SK-N-SH (cell line): ENCODE measurements at regions not wholly inside any gene's neighbourhood (a gene's known extent, or its start where the extent isn't known, plus 50 kb on each side); places are given as distances from the start of the nearest gene placed in this dataset.

ENCODE experiments used
- CTCF ChIA-PET: fragments of 300-600, 350-600 bp; formaldehyde crosslinking; extraction: SDS; loops from one replicate; lab custom pipeline; 2021; lab: Yijun Ruan, JAX
- POLR2A ChIA-PET: fragments of 350-600 bp; sonication (Branson Sonifier 250); formaldehyde crosslinking; extraction: SDS; loops from one replicate; lab custom pipeline; 2020; ENCODE audit warnings: antibody characterized with exemption, inconsistent platforms; lab: Yijun Ruan, JAX
- DNase-seq: peaks from one replicate; pipeline ENCODE4 v3.0.0; 2012
- H2AFZ ChIP-seq: fragments of 200-600 bp; sonication (generic); 2 replicates; pipeline ENCODE4 v1.8.1; 2016; ENCODE audit warnings: antibody characterized with exemption, mild to moderate bottlenecking, low read depth
- H3F3A ChIP-seq: fragments of 200-600 bp; sonication (generic); replicated peaks from 2 replicates; pipeline ENCODE3; 2016; ENCODE audit warnings: antibody characterized with exemption, mild to moderate bottlenecking; ENCODE audit not compliant: insufficient read depth
- H3K27ac ChIP-seq, 2 experiments: fragments of 200-500 bp in 1 of 2; fragments of 200-600 bp in 1 of 2; sonication (Bioruptor generic) in 1 of 2; sonication (generic), shearing (Covaris generic) in 1 of 2; 2 replicates each; pipeline versions ENCODE4 v1.5.1 to v1.6.1; 2014 to 2016; ENCODE audit warnings: low read depth in 2 of 2, inconsistent platforms in 1 of 2, low read length in 1 of 2, mild to moderate bottlenecking in 1 of 2, mixed read lengths in 1 of 2
- H3K27me3 ChIP-seq: fragments of 200-600 bp; sonication (generic), shearing (Covaris generic); 2 replicates; pipeline ENCODE4 v1.6.1; 2016; ENCODE audit warnings: mixed run types; ENCODE audit not compliant: insufficient read depth
- H3K36me3 ChIP-seq, 2 experiments: fragments of 200-500 bp in 1 of 2; fragments of 200-600 bp in 1 of 2; sonication (Bioruptor generic) in 1 of 2; sonication (generic) in 1 of 2; replicated peaks in 1 of 2; 2 replicates each; pipeline versions ENCODE3 to v1.5.1; 2014 to 2016; ENCODE audit warnings: low read length in 1 of 2, mild to moderate bottlenecking in 1 of 2; ENCODE audit not compliant: insufficient read depth in 2 of 2, control insufficient read depth in 1 of 2
- H3K4me1 ChIP-seq, 2 experiments: fragments of 200-500 bp in 1 of 2; fragments of 200-600 bp in 1 of 2; sonication (Bioruptor generic) in 1 of 2; sonication (generic), shearing (Covaris generic) in 1 of 2; 2 replicates each; pipeline versions ENCODE4 v1.5.1 to v1.6.1; 2014 to 2016; ENCODE audit warnings: low read depth in 1 of 2, low read length in 1 of 2, mixed run types in 1 of 2; ENCODE audit not compliant: insufficient read depth in 2 of 2, control insufficient read depth in 1 of 2
- H3K4me2 ChIP-seq: fragments of 200-600 bp; sonication (generic), shearing (Covaris generic); 2 replicates; pipeline ENCODE4 v1.6.1; 2017; ENCODE audit warnings: mixed run types
- H3K4me3 ChIP-seq, 2 experiments: fragments of 200-500 bp in 1 of 2; fragments of 200-600 bp in 1 of 2; sonication (Bioruptor generic) in 1 of 2; sonication (generic), shearing (Covaris generic) in 1 of 2; 2 replicates each; pipeline versions ENCODE4 v1.5.1 to v1.8.1; 2014 to 2016; ENCODE audit warnings: low read depth in 2 of 2, inconsistent platforms in 1 of 2, low read length in 1 of 2, mild to moderate bottlenecking in 1 of 2, mixed read lengths in 1 of 2, moderate library complexity in 1 of 2
- H3K79me2 ChIP-seq: fragments of 200-600 bp; sonication (generic); 2 replicates; pipeline ENCODE4 v1.8.1; 2017; ENCODE audit warnings: mild to moderate bottlenecking; ENCODE audit not compliant: insufficient read depth
- H3K9ac ChIP-seq: fragments of 200-600 bp; sonication (generic); 2 replicates; pipeline ENCODE4 v1.6.1; 2017; ENCODE audit warnings: mixed run types
- H3K9me2 ChIP-seq: fragments of 200-600 bp; sonication (generic); 2 replicates; pipeline ENCODE4 v1.6.1; 2017; ENCODE audit warnings: mixed run types
- H3K9me3 ChIP-seq: fragments of 200-600 bp; sonication (generic); 2 replicates; pipeline ENCODE4 v1.6.1; 2017; ENCODE audit warnings: mixed run types, mild to moderate bottlenecking, moderate library complexity
- H4K20me1 ChIP-seq: fragments of 200-600 bp; sonication (generic); 2 replicates; pipeline ENCODE4 v1.6.1; 2017; ENCODE audit warnings: mild to moderate bottlenecking, mixed run types; ENCODE audit not compliant: insufficient read depth
- CHD2 ChIP-seq: fragments of 150-350 bp; IDR thresholded peaks from 2 replicates; pipeline ENCODE4 v1.6.1; 2018; ENCODE audit warnings: low read length; ENCODE audit not compliant: partially characterized antibody
- EZH2phosphoT487 ChIP-seq: fragments of 200-600 bp; sonication (generic); IDR thresholded peaks from 2 replicates; pipeline ENCODE4 v1.6.1; 2017; ENCODE audit warnings: low read depth, mixed run types, mild to moderate bottlenecking, antibody characterized with exemption, moderate library complexity, borderline replicate concordance
- FOSL2 ChIP-seq: IDR thresholded peaks from 2 replicates; pipeline ENCODE4 v1.4.0; 2012; ENCODE audit warnings: low read depth, mild to moderate bottlenecking, moderate library complexity, borderline replicate concordance
- FOXJ3 ChIP-seq: sonication (generic); formaldehyde crosslinking; IDR thresholded peaks from 2 replicates; pipeline ENCODE4 v1.5.1; 2020; ENCODE audit warnings: mild to moderate bottlenecking, missing genetic modification reagents
- GATA2 ChIP-seq: sonication (generic); formaldehyde crosslinking; IDR thresholded peaks from 2 replicates; pipeline ENCODE4 v1.5.0; 2020; ENCODE audit warnings: mild to moderate bottlenecking, missing genetic modification reagents
- MAX ChIP-seq: IDR thresholded peaks from 2 replicates; pipeline ENCODE4 v1.4.0; 2012; ENCODE audit warnings: low read depth
- MXI1 ChIP-seq: IDR thresholded peaks from 2 replicates; pipeline ENCODE4 v1.6.1; 2012; ENCODE audit warnings: mild to moderate bottlenecking, low read depth, low read length, improper control_type of control experiment
- NRF1 ChIP-seq: IDR thresholded peaks from 2 replicates; pipeline ENCODE4 v1.6.1; 2012; ENCODE audit warnings: low read depth, mild to moderate bottlenecking, low read length
- PBX3 ChIP-seq: IDR thresholded peaks from 2 replicates; pipeline ENCODE4; 2012
- RAD21 ChIP-seq: IDR thresholded peaks from 2 replicates; pipeline ENCODE4 v1.6.1; 2012; ENCODE audit warnings: mild to moderate bottlenecking, low read length
- REST ChIP-seq: IDR thresholded peaks from 2 replicates; pipeline ENCODE4 v1.6.1; 2012; ENCODE audit warnings: mild to moderate bottlenecking, low read depth, low read length, moderate library complexity
- RFX5 ChIP-seq: IDR thresholded peaks from 2 replicates; pipeline ENCODE4 v1.6.1; 2012; ENCODE audit warnings: mild to moderate bottlenecking, improper control_type of control experiment, low read length
- SMC3 ChIP-seq: IDR thresholded peaks from 2 replicates; pipeline ENCODE4 v1.6.1; 2012; ENCODE audit warnings: low read depth, low read length, improper control_type of control experiment
- USF2 ChIP-seq: fragments of 150-350 bp; IDR thresholded peaks from 2 replicates; pipeline ENCODE4 v1.6.1; 2017; ENCODE audit warnings: antibody characterized with exemption, low read length, low read depth, borderline replicate concordance
- ZBTB33 ChIP-seq: IDR thresholded peaks from 2 replicates; pipeline ENCODE4 v1.4.0; 2012; ENCODE audit warnings: low read depth, borderline replicate concordance
- WGBS: methylation state at CpG from one replicate; pipeline ENCODE4 v1.1.6; 2017; ENCODE audit warnings: low lambda C conversion rate; 5-methylcytosine and 5-hydroxymethylcytosine counted together

GRCh38 chr4:178081896-178082295, 639.7 kb upstream of the AGA start:
- Histone ChIP-seq H3K27ac (no peak overlapping the region), H3K9ac (no peak overlapping the region), H3K9me3 (no peaks in the 10 kb centered on the region), H3K4me3 (no peak overlapping the region), H3K79me2 (no peaks in the 10 kb centered on the region), H3K36me3 (no peaks in the 10 kb centered on the region), H3K4me2 (no peak overlapping the region), H3F3A (no peaks in the 10 kb centered on the region), H3K9me2 (no peaks in the 10 kb centered on the region), H3K4me1 (no peaks in the 10 kb centered on the region), H3K27me3 (no peaks in the 10 kb centered on the region), H4K20me1 (no peaks in the 10 kb centered on the region), H2AFZ (no peak overlapping the region)
- CTCF ChIA-PET, result no interaction called here
- POLR2A ChIA-PET, result no interaction called here
- TF ChIP-seq NRF1 (no peak), PBX3 (no peak), ZBTB33 (no peak), RAD21 (no peak)
- 0% methylated on average over 3 of the region's 3 CpGs for WGBS
- DNase-seq, result no peak

- H3K4me1 ChIP-seq, result no peaks in the 10 kb centered on the region
- ChIA-PET POLR2A (no interaction called here), CTCF (no interaction called here)
- H3K36me3 ChIP-seq, result no peaks in the 10 kb centered on the region
- no peaks in the 10 kb centered on the region for H3K9me2 ChIP-seq
- no peak overlapping the region for H3K9ac ChIP-seq
- 0% methylated on average over 1 of the region's 1 CpG for WGBS
- H3K4me2 ChIP-seq, result no peak overlapping the region
- no peak overlapping the region for H3K4me3 ChIP-seq
- no peak for DNase-seq
- no peak overlapping the region for H2AFZ ChIP-seq
- no peaks in the 10 kb centered on the region for H3K79me2 ChIP-seq
- TF ChIP-seq REST, result no peak
- TF ChIP-seq MAX, result no peak
- TF ChIP-seq GATA2 (CRISPR knock-in tag), result no peak
- TF ChIP-seq SMC3, result no peak
- no peak for TF ChIP-seq FOSL2
- no peak for TF ChIP-seq RFX5
- no peak for TF ChIP-seq CHD2
- TF ChIP-seq FOXJ3, result no peak
- TF ChIP-seq USF2, result no peak
- TF ChIP-seq EZH2phosphoT487, result no peak
- no peak for TF ChIP-seq MXI1
- H3K27ac ChIP-seq, result no peak overlapping the region
- H3K27me3 ChIP-seq, result no peaks in the 10 kb centered on the region
- H3K9me3 ChIP-seq, result no peaks in the 10 kb centered on the region
- no peaks in the 10 kb centered on the region for H4K20me1 ChIP-seq
- H3F3A ChIP-seq, result no peaks in the 10 kb centered on the region
These were observed 640.7 kb upstream of the AGA start for GRCh38 chr4:178082906-178083305.
